ENCODE measurements at regions not wholly inside any gene's neighbourhood (a gene's known extent, or its start where the extent isn't known, plus 50 kb on each side); places are given as distances from the start of the nearest gene placed in this dataset.

DNA sequence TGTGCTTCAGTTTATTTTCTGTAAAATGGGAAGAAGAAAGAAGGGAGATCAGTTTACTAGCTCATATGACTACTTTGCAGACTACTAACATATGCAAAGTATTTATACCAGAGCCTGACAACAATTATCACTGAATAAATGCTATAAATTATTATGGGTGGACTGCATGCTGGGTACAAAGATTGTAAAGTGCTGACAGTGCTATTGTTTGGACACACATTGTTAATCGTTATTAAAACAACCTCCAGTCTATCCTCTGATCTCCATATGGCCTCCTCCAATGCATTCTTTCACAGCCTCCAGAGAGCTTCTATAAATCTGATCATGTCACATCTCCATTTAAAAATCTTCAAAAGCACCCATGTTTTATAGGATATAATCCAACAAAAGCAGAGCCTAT, 90.1 kb upstream of the HS3ST1 start:
- no peak for TF ChIP-seq SMC3 (IDR thresholded peaks at IDR 0.05; ENCODE audit: low read depth, low read length)
- no peak for TF ChIP-seq RAD21 (IDR thresholded peaks at IDR 0.05; ENCODE audit: low read length)
- TF ChIP-seq CEBPB (IDR thresholded peaks at IDR 0.05; ENCODE audit: low read depth, low read length) = no peak
- no peak for TF ChIP-seq POLR2A (IDR thresholded peaks at IDR 0.05; ENCODE audit: low read depth, low read length)
- TF ChIP-seq, protein P1, sequence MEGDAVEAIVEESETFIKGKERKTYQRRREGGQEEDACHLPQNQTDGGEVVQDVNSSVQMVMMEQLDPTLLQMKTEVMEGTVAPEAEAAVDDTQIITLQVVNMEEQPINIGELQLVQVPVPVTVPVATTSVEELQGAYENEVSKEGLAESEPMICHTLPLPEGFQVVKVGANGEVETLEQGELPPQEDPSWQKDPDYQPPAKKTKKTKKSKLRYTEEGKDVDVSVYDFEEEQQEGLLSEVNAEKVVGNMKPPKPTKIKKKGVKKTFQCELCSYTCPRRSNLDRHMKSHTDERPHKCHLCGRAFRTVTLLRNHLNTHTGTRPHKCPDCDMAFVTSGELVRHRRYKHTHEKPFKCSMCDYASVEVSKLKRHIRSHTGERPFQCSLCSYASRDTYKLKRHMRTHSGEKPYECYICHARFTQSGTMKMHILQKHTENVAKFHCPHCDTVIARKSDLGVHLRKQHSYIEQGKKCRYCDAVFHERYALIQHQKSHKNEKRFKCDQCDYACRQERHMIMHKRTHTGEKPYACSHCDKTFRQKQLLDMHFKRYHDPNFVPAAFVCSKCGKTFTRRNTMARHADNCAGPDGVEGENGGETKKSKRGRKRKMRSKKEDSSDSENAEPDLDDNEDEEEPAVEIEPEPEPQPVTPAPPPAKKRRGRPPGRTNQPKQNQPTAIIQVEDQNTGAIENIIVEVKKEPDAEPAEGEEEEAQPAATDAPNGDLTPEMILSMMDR (conservative IDR thresholded peaks at IDR 0.05; ENCODE audit: low read depth, low read length) = no peak
- no peak for TF ChIP-seq RCOR1 (IDR thresholded peaks at IDR 0.05; ENCODE audit: insufficient replicate concordance, low read length)
